HL-60 (cell line): ENCODE measurements at regions not wholly inside any gene's neighbourhood (a gene's known extent, or its start where the extent isn't known, plus 50 kb on each side); places are given as distances from the start of the nearest gene placed in this dataset.
"Not testable (repeated sequence)": the region's sequence is repeated elsewhere in the genome, so short reads cannot be mapped to it uniquely, and the experiment has no call there.

Experiments used
- DNase-seq, 2 experiments: peaks; one replicate each; pipeline ENCODE4 v3.0.0-alpha.2; 2010 to 2020; ENCODE audit warnings: low read depth in 1 of 2, low spot score in 1 of 2
- H3K27ac ChIP-seq: fragments of 250-450 bp; sonication (Bioruptor Pico); replicated peaks from 2 replicates; pipeline ENCODE4 v1.5.1; 2020; ENCODE audit warnings: mild to moderate bottlenecking, moderate library complexity
- H3K27me3 ChIP-seq: fragments of 250-450 bp; sonication (Bioruptor Pico); 2 replicates; pipeline ENCODE4 v1.5.1; 2021; ENCODE audit warnings: mild to moderate bottlenecking, moderate library complexity; ENCODE audit not compliant: insufficient read depth, poor library complexity, severe bottlenecking
- H3K4me3 ChIP-seq: replicated peaks from 2 replicates; pipeline ENCODE4 v1.5.1; 2011; ENCODE audit warnings: mild to moderate bottlenecking, control low read depth, low read length; ENCODE audit not compliant: insufficient read depth
- GABPA ChIP-seq: IDR thresholded peaks from 2 replicates; pipeline ENCODE4 v1.6.1; 2012; ENCODE audit warnings: low read depth
- POLR2AphosphoS5 ChIP-seq: IDR thresholded peaks from 2 replicates; pipeline ENCODE4 v1.6.1; 2012; ENCODE audit warnings: low read depth
- SPI1 ChIP-seq: IDR thresholded peaks from 2 replicates; pipeline ENCODE4 v1.6.1; 2012; ENCODE audit warnings: low read depth, mild to moderate bottlenecking, borderline replicate concordance
- TF ChIP-seq, protein P1 (sequence below): IDR thresholded peaks from 2 replicates; pipeline ENCODE4 v1.6.1; 2012; ENCODE audit warnings: low read depth; ENCODE audit not compliant: insufficient replicate concordance
- TF ChIP-seq, protein P2 (sequence below): IDR thresholded peaks from one replicate; pipeline ENCODE4 v1.5.1; 2011; ENCODE audit warnings: low read length, control low read depth, inconsistent platforms; ENCODE audit not compliant: insufficient read depth

DNA sequence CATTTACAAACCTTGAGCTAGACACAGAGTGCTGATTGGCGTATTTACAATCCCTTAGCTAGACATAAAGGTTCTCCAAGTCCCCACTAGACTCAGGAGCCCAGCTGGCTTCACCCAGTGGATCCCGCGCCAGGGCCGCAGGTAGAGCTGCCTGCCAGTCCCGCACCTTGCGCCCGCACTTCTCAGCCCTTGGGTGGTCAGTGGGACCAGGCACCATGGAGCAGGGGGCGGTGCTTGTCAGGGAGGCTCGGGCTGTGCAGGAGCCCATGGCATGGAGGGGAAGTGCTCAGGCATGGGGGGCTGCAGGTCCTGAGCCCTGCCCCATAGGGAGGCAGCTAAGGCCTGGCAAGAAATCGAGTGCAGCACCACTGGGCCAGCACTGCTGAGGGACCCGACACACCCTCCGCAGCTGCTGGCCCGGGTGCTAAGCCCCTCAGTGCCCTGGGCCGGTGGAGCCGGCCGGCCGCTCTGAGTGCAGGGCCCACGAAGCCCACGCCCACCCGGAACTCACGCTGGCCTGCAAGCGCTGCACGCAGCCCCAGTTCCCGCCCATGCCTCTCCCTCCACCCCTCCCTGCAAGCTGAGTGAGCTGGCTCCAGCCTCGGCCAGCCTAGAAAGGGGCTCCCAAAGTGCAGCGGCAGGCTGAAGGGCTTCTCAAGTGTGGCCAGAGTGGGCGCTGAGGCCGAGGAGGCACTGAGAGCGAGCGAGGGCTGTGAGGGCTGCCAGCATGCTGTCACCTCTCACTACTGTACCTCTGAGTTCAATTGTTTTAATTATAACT lies 1213.9 kb downstream of the OTOL1 start:
- TF ChIP-seq GABPA, result no peak
- TF ChIP-seq SPI1, result no peak
- Histone ChIP-seq H3K4me3 (no peak overlapping the region), H3K27ac (no peak overlapping the region), H3K27me3 (no peaks in the 10 kb centered on the region)
- no peak for DNase-seq

DNA sequence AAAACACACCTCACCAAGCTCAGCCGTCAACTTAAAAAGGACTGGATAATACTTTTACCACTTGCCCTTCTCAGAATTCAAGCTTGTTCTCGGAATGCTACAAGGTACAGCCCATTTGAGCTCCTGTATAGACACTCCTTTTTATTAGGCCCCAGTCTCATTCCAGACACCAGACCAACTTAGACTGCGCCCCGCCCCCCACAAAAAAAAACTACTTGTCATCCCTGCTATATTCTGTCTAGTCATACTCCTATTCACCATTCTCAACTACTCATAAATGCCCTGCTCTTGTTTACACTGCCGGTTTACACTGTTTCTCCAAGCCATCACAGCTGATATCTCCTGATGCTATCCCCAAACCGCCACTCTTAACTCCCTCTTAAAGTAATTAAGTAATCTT lies 1220.5 kb downstream of the OTOL1 start:
- H3K27me3 ChIP-seq, H3K4me3 ChIP-seq, DNase-seq, H3K27ac ChIP-seq: not testable (repeated sequence)

DNA sequence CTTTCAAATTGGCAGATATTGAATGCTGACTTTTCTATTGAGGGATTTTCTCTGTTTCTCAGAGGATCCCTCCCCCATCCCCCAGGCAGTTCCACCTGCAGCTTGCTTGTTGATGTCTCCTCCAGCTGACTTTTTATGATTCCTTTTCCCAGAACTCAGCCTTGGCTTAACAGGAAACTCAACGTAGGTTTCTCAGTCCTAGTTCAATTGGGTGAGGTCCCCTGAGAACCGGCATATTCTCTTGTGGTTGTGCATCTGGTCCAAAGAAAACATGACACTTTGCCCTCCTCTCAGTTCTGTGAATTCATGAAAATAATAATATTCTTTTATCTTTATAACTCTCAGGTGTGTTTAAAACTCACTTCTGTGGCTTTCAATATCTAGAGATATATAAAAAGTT lies 1222.1 kb downstream of the OTOL1 start:
- no peak overlapping the region for H3K4me3 ChIP-seq
- DNase-seq, result no peak
- no peaks in the 10 kb centered on the region for H3K27me3 ChIP-seq
- TF ChIP-seq, protein P1, sequence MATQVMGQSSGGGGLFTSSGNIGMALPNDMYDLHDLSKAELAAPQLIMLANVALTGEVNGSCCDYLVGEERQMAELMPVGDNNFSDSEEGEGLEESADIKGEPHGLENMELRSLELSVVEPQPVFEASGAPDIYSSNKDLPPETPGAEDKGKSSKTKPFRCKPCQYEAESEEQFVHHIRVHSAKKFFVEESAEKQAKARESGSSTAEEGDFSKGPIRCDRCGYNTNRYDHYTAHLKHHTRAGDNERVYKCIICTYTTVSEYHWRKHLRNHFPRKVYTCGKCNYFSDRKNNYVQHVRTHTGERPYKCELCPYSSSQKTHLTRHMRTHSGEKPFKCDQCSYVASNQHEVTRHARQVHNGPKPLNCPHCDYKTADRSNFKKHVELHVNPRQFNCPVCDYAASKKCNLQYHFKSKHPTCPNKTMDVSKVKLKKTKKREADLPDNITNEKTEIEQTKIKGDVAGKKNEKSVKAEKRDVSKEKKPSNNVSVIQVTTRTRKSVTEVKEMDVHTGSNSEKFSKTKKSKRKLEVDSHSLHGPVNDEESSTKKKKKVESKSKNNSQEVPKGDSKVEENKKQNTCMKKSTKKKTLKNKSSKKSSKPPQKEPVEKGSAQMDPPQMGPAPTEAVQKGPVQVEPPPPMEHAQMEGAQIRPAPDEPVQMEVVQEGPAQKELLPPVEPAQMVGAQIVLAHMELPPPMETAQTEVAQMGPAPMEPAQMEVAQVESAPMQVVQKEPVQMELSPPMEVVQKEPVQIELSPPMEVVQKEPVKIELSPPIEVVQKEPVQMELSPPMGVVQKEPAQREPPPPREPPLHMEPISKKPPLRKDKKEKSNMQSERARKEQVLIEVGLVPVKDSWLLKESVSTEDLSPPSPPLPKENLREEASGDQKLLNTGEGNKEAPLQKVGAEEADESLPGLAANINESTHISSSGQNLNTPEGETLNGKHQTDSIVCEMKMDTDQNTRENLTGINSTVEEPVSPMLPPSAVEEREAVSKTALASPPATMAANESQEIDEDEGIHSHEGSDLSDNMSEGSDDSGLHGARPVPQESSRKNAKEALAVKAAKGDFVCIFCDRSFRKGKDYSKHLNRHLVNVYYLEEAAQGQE, result no peak
- TF ChIP-seq POLR2AphosphoS5 (no peak), GABPA (no peak), SPI1 (no peak)
- TF ChIP-seq, protein P2, sequence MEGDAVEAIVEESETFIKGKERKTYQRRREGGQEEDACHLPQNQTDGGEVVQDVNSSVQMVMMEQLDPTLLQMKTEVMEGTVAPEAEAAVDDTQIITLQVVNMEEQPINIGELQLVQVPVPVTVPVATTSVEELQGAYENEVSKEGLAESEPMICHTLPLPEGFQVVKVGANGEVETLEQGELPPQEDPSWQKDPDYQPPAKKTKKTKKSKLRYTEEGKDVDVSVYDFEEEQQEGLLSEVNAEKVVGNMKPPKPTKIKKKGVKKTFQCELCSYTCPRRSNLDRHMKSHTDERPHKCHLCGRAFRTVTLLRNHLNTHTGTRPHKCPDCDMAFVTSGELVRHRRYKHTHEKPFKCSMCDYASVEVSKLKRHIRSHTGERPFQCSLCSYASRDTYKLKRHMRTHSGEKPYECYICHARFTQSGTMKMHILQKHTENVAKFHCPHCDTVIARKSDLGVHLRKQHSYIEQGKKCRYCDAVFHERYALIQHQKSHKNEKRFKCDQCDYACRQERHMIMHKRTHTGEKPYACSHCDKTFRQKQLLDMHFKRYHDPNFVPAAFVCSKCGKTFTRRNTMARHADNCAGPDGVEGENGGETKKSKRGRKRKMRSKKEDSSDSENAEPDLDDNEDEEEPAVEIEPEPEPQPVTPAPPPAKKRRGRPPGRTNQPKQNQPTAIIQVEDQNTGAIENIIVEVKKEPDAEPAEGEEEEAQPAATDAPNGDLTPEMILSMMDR, result no peak
- no peak overlapping the region for H3K27ac ChIP-seq

DNA sequence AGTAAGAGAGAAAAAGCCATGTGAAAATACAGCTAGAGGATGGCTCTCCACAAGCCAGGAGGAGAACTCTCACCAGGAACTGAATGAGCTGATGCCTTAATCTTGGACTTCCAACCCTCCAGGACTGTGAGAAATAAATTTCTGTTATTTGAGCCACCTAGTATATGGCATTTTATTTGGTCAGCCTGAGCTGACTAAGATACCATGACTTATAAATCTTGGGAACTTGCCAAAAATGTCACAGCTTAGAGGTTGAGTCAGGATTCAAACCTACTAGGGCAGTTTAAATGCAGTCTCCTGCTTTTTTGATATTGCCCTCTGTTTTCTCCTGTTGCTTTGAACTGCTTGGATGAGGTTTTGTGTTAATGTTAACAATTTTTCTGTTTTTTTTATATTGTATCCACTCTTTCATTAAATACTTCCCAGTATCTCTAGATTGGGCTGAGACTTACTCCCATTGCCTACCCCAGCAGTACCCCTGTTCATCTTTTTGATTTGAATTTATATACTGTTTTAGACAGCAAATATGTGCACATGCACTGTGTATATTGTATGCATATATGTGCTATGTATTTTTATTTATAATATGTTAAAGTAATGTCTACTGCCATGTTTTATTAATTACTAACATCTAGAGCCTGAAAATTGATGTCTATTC lies 1223.2 kb downstream of the OTOL1 start:
- H3K27me3 ChIP-seq, result no peaks in the 10 kb centered on the region
- TF ChIP-seq SPI1 (no peak), POLR2AphosphoS5 (no peak), GABPA (no peak)
- TF ChIP-seq, protein P1, result no peak
- TF ChIP-seq, protein P2, result no peak
- DNase-seq, result no peak
- H3K4me3 ChIP-seq, result no peak overlapping the region
- H3K27ac ChIP-seq, result no peak overlapping the region
